CD4-positive, alpha-beta memory T cell (primary cell): ENCODE measurements at regions not wholly inside any gene's neighbourhood (a gene's known extent, or its start where the extent isn't known, plus 50 kb on each side); places are given as distances from the start of the nearest gene placed in this dataset.
"Not testable (repeated sequence)": the region's sequence is repeated elsewhere in the genome, so short reads cannot be mapped to it uniquely, and the experiment has no call there.

Experiments used
- CTCF ChIA-PET: fragments of 350-600 bp; sonication (Branson Sonifier 250); formaldehyde crosslinking; loops from one replicate; lab custom pipeline; 2021; ENCODE audit warnings: inconsistent platforms; ENCODE audit not compliant: partially characterized antibody; lab: Charles Lee
- POLR2A ChIA-PET: fragments of 350-600 bp; sonication (Branson Sonifier 250); formaldehyde crosslinking; loops from one replicate; lab custom pipeline; 2021; ENCODE audit not compliant: partially characterized antibody; lab: Charles Lee
- DNase-seq, 5 donors: peaks; one replicate each; pipeline versions ENCODE4 v3.0.0 to v3.0.0-alpha.2; 2020 to 2022; ENCODE audit warnings: mixed read lengths in 1 of 5
- H3K27ac ChIP-seq: one replicate; pipeline ENCODE4 v1.7.0; 2013; ENCODE audit warnings: low read depth, low read length
- H3K27me3 ChIP-seq: 2 replicates; pipeline ENCODE4 v1.7.0; 2013; ENCODE audit warnings: mild to moderate bottlenecking, low read length, moderate library complexity; ENCODE audit not compliant: insufficient read depth
- H3K36me3 ChIP-seq: 2 replicates; pipeline ENCODE4 v1.7.0; 2013; ENCODE audit warnings: mild to moderate bottlenecking, low read length, moderate library complexity; ENCODE audit not compliant: insufficient read depth
- H3K4me1 ChIP-seq: 2 replicates; pipeline ENCODE4 v1.7.0; 2013; ENCODE audit warnings: mild to moderate bottlenecking, low read length, moderate library complexity; ENCODE audit not compliant: insufficient read depth
- H3K4me3 ChIP-seq, 2 donors: one replicate each; pipeline ENCODE4 v1.7.0; 2013; ENCODE audit warnings: low read length in 2 of 2, mild to moderate bottlenecking in 1 of 2
- H3K9me3 ChIP-seq, 2 donors: one replicate each; pipeline ENCODE4 v1.7.0; 2013; ENCODE audit warnings: low read length in 2 of 2, control low read depth in 1 of 2; ENCODE audit not compliant: control insufficient read depth in 1 of 2
- H3K27ac Mint-ChIP-seq, 7 donors: one replicate each; pipeline ENCODE4 v1.8.0; 2020 to 2021; ENCODE audit warnings: mixed read lengths in 7 of 7, mild to moderate bottlenecking in 6 of 7, inconsistent platforms in 3 of 7, moderate library complexity in 3 of 7
- H3K27me3 Mint-ChIP-seq, 2 donors: one replicate each; pipeline ENCODE4 v1.8.0; 2020 to 2021; ENCODE audit warnings: mixed read lengths in 2 of 2
- H3K36me3 Mint-ChIP-seq, 2 donors: one replicate each; pipeline ENCODE4 v1.8.0; 2020 to 2021; ENCODE audit warnings: mixed read lengths in 2 of 2, inconsistent platforms in 1 of 2, mild to moderate bottlenecking in 1 of 2
- H3K4me1 Mint-ChIP-seq, 4 donors: one replicate each; pipeline ENCODE4 v1.8.0; 2020 to 2021; ENCODE audit warnings: mixed read lengths in 4 of 4, mild to moderate bottlenecking in 1 of 4
- H3K4me3 Mint-ChIP-seq, 8 donors: one replicate each; pipeline ENCODE4 v1.8.0; 2020 to 2021; ENCODE audit warnings: mixed read lengths in 8 of 8, mild to moderate bottlenecking in 7 of 8, moderate library complexity in 6 of 8, inconsistent platforms in 3 of 8
- H3K9me3 Mint-ChIP-seq, 8 donors: one replicate each; pipeline ENCODE4 v1.8.0; 2020 to 2021; ENCODE audit warnings: mixed read lengths in 8 of 8, mild to moderate bottlenecking in 5 of 8, inconsistent platforms in 3 of 8, moderate library complexity in 1 of 8
- intact Hi-C: fragments of 100-400 bp; cut with micrococcal nuclease; formaldehyde crosslinking; loops from one replicate; pipeline ENCODE4 v1.15.1; 2023

GRCh38 chr4:75422998-75423397, 91.2 kb downstream of the RCHY1 start:
- H3K9me3 ChIP-seq = no peaks in the 10 kb centered on the region
- POLR2A ChIA-PET = no interaction called here
- H3K27me3 ChIP-seq = no peaks in the 10 kb centered on the region

GRCh38 chr4:75412746-75413145, 101.5 kb downstream of the RCHY1 start:
- POLR2A ChIA-PET = no interaction called here
- Histone ChIP-seq H3K4me1 (no peaks in the 10 kb centered on the region), H3K9me3 (no peaks in the 10 kb centered on the region), H3K27me3 (no peaks in the 10 kb centered on the region), H3K27ac (no peak overlapping the region), H3K4me3 (no peak overlapping the region), H3K36me3 (no peaks in the 10 kb centered on the region)
- Mint-ChIP-seq H3K36me3 (no peaks in the 10 kb centered on the region), H3K27ac (no peak overlapping the region), H3K9me3 (peaks cover 0 to 36% (median 8%) of the 10 kb centered on the region in 8 donors), H3K4me1 (no peaks in the 10 kb centered on the region), H3K27me3 (peaks cover 0 to 2% of the 10 kb centered on the region in 2 donors), H3K4me3 (no peak overlapping the region)
- no peak for DNase-seq
- intact Hi-C loops = no loop called here
- CTCF ChIA-PET = no interaction called here

More at GRCh38 chr4:75422998-75423397, 91.2 kb downstream of the RCHY1 start:
- intact Hi-C loops = no loop called here
- no peak overlapping the region for H3K27ac Mint-ChIP-seq
- H3K4me1 Mint-ChIP-seq = no peaks in the 10 kb centered on the region
- H3K4me1 ChIP-seq = no peaks in the 10 kb centered on the region
- no peak overlapping the region for H3K27ac ChIP-seq
- no peak overlapping the region for H3K4me3 Mint-ChIP-seq
- CTCF ChIA-PET = interaction anchor here (1.6 kb wide), 1 partner anchor 10 kb away, joined by 6 read pairs; no protein-coding TSS in a partner anchor
- H3K27me3 Mint-ChIP-seq = peaks cover 16 to 17% of the 10 kb centered on the region in 2 donors
- H3K9me3 Mint-ChIP-seq = peaks cover 6 to 31% (median 16%) of the 10 kb centered on the region in 8 donors
- no peak overlapping the region for H3K4me3 ChIP-seq
- H3K36me3 Mint-ChIP-seq = no peaks in the 10 kb centered on the region
- no peak for DNase-seq
- H3K36me3 ChIP-seq = no peaks in the 10 kb centered on the region

GRCh38 chr4:75398501-75398900, 115.7 kb downstream of the RCHY1 start:
- Histone ChIP-seq H3K4me1 (no peaks in the 10 kb centered on the region), H3K9me3 (no peaks in the 10 kb centered on the region), H3K27ac (no peak overlapping the region), H3K27me3 (no peaks in the 10 kb centered on the region), H3K36me3 (no peaks in the 10 kb centered on the region), H3K4me3 (no peak overlapping the region)
- H3K36me3 Mint-ChIP-seq = no peaks in the 10 kb centered on the region
- ChIA-PET CTCF (no interaction called here), POLR2A (no interaction called here)
- peaks cover 0 to 11% (median 7%) of the 10 kb centered on the region in 8 donors for H3K9me3 Mint-ChIP-seq
- DNase-seq = no peak
- no peak overlapping the region for H3K4me3 Mint-ChIP-seq
- intact Hi-C loops = no loop called here
- H3K27me3 Mint-ChIP-seq = peaks cover 4 to 5% of the 10 kb centered on the region in 2 donors
- no peak overlapping the region for H3K27ac Mint-ChIP-seq
- no peaks in the 10 kb centered on the region for H3K4me1 Mint-ChIP-seq

GRCh38 chr4:75391489-75392166, 122.6 kb downstream of the RCHY1 start:
- Mint-ChIP-seq H3K4me3 (no peak overlapping the region), H3K27ac (no peak overlapping the region), H3K36me3 (no peaks in the 10 kb centered on the region), H3K4me1 (no peaks in the 10 kb centered on the region), H3K9me3 (peaks cover 0 to 7% (median 5%) of the 10 kb centered on the region in 8 donors), H3K27me3 (peaks cover 2 to 3% of the 10 kb centered on the region in 2 donors)
- ChIA-PET CTCF (no interaction called here), POLR2A (no interaction called here)
- Histone ChIP-seq H3K4me1 (no peaks in the 10 kb centered on the region), H3K27me3 (no peaks in the 10 kb centered on the region), H3K36me3 (no peaks in the 10 kb centered on the region), H3K4me3 (no peak overlapping the region), H3K27ac (no peak overlapping the region), H3K9me3 (no peaks in the 10 kb centered on the region)
- no peak for DNase-seq
- intact Hi-C loops = no loop called here

- H3K4me3 Mint-ChIP-seq, H3K27me3 Mint-ChIP-seq, H3K4me3 ChIP-seq, H3K9me3 ChIP-seq, H3K27ac ChIP-seq, intact Hi-C loops, DNase-seq, POLR2A ChIA-PET, H3K27ac Mint-ChIP-seq, H3K4me1 Mint-ChIP-seq, H3K36me3 Mint-ChIP-seq, H3K27me3 ChIP-seq, CTCF ChIA-PET, H3K4me1 ChIP-seq, H3K36me3 ChIP-seq: not testable (repeated sequence)
- H3K9me3 Mint-ChIP-seq = peaks cover 0 to 18% (median 5%) of the 10 kb centered on the region in 8 donors
Measured at GRCh38 chr4:75386426-75386825, 127.8 kb downstream of the RCHY1 start.

- Histone ChIP-seq H3K27ac (no peak overlapping the region), H3K36me3 (no peaks in the 10 kb centered on the region), H3K9me3 (no peaks in the 10 kb centered on the region), H3K27me3 (no peaks in the 10 kb centered on the region), H3K4me1 (no peaks in the 10 kb centered on the region), H3K4me3 (no peak overlapping the region)
- H3K36me3 Mint-ChIP-seq = no peaks in the 10 kb centered on the region
- no peak overlapping the region for H3K27ac Mint-ChIP-seq
- DNase-seq = no peak
- ChIA-PET CTCF (interaction anchor here (0.6 kb wide), 1 partner anchor 8 kb away, joined by 3 read pairs; no protein-coding TSS in a partner anchor), POLR2A (no interaction called here)
- intact Hi-C loops = no loop called here
- H3K4me3 Mint-ChIP-seq = no peak overlapping the region
- H3K4me1 Mint-ChIP-seq = no peaks in the 10 kb centered on the region
- no peaks in the 10 kb centered on the region for H3K27me3 Mint-ChIP-seq
- H3K9me3 Mint-ChIP-seq = peaks cover 2 to 21% (median 8%) of the 10 kb centered on the region in 8 donors
Measured at GRCh38 chr4:75385106-75385505, 129.1 kb downstream of the RCHY1 start.

- no peak for DNase-seq
- H3K27me3 ChIP-seq = no peaks in the 10 kb centered on the region
- no peak overlapping the region for H3K27ac Mint-ChIP-seq
- no peaks in the 10 kb centered on the region for H3K4me1 Mint-ChIP-seq
- intact Hi-C loops = no loop called here
- H3K9me3 ChIP-seq = peaks cover 0 to 3% of the 10 kb centered on the region in 2 donors
- H3K36me3 ChIP-seq = no peaks in the 10 kb centered on the region
- ChIA-PET POLR2A (no interaction called here), CTCF (no interaction called here)
- peaks cover 0 to 3% of the 10 kb centered on the region in 2 donors for H3K27me3 Mint-ChIP-seq
- H3K36me3 Mint-ChIP-seq = no peaks in the 10 kb centered on the region
- no peaks in the 10 kb centered on the region for H3K4me1 ChIP-seq
- H3K9me3 Mint-ChIP-seq = peaks cover 4 to 25% (median 10%) of the 10 kb centered on the region in 8 donors
- no peak overlapping the region for H3K4me3 Mint-ChIP-seq
- H3K4me3 ChIP-seq = no peak overlapping the region
- H3K27ac ChIP-seq = no peak overlapping the region
Measured at GRCh38 chr4:75376543-75376942, 137.7 kb downstream of the RCHY1 start.
